ENCODE measurements at regions not wholly inside any gene's neighbourhood (a gene's known extent, or its start where the extent isn't known, plus 50 kb on each side); places are given as distances from the start of the nearest gene placed in this dataset.

- no peak for TF ChIP-seq CTCF (IDR thresholded peaks at IDR 0.05 in 2 of 3, conservative IDR thresholded peaks at IDR 0.05 in 1 of 3; ENCODE audit: borderline replicate concordance in 1 of 3, insufficient read depth in 1 of 3, low read depth in 2 of 3, low read length in 2 of 3)
- TF ChIP-seq EZH2phosphoT487 (IDR thresholded peaks at IDR 0.05; ENCODE audit: borderline replicate concordance): no peak
- TF ChIP-seq ZFX (IDR thresholded peaks at IDR 0.05): no peak
- no peak for TF ChIP-seq REST (IDR thresholded peaks at IDR 0.05; ENCODE audit: low read depth)
- TF ChIP-seq SP1 (IDR thresholded peaks at IDR 0.05; ENCODE audit: low read depth): no peak
- no peak for TF ChIP-seq CBX3 (IDR thresholded peaks at IDR 0.05; ENCODE audit: low read depth)
- TF ChIP-seq SRF (IDR thresholded peaks at IDR 0.05; ENCODE audit: low read depth): no peak
- no peak for TF ChIP-seq POLR2A (IDR thresholded peaks at IDR 0.05; ENCODE audit: borderline replicate concordance, extremely low read depth, insufficient read depth, insufficient read length)
- no peak for TF ChIP-seq EGR1 (IDR thresholded peaks at IDR 0.05; ENCODE audit: low read depth)
- no peak for TF ChIP-seq SIN3A (IDR thresholded peaks at IDR 0.05; ENCODE audit: low read depth)
- no peak for TF ChIP-seq ELF1 (IDR thresholded peaks at IDR 0.05; ENCODE audit: borderline replicate concordance, low read depth)
- intact Hi-C loops (cut with micrococcal nuclease): no loop called here
- Histone ChIP-seq H3K4me2 (ENCODE audit: low read length) (no peak overlapping the region), H3K4me3 (replicated peaks in 1 of 2; ENCODE audit: low read depth in 1 of 2, low read length in 2 of 2) (no peak overlapping the region), H4K20me1 (ENCODE audit: insufficient read depth) (no peaks in the 10 kb centered on the region), H2AFZ (ENCODE audit: low read depth, low read length, poor library complexity, severe bottlenecking) (no peak overlapping the region), H3K9ac (ENCODE audit: low read length) (no peak overlapping the region), H3K79me2 (ENCODE audit: insufficient read depth, low read length) (no peaks in the 10 kb centered on the region), H3K36me3 (ENCODE audit: control insufficient read depth in 1 of 2, insufficient read depth in 2 of 2, low read length in 2 of 2) (no peaks in the 10 kb centered on the region), H3K4me1 (ENCODE audit: control insufficient read depth in 1 of 2, insufficient read depth in 2 of 2, low read length in 2 of 2) (no peaks in the 10 kb centered on the region), H3K9me2 (ENCODE audit: insufficient read depth) (no peaks in the 10 kb centered on the region), H3K27me3 (ENCODE audit: insufficient read depth, low read length) (no peaks in the 10 kb centered on the region), H3K9me3 (ENCODE audit: control insufficient read depth in 1 of 2, insufficient read depth in 1 of 2, low read depth in 1 of 2, low read length in 2 of 2) (no peaks in the 10 kb centered on the region), H3K27ac (ENCODE audit: low read depth, low read length) (no peak overlapping the region)
- CTCF ChIA-PET: no interaction called here
- RAD21 ChIA-PET (ENCODE audit: low non-redundant PET in 1 of 2, low total read pairs in 2 of 2, uncharacterized antibody in 2 of 2, unreplicated experiment in 2 of 2): no interaction called here
- no peak for DNase-seq (ENCODE audit: low read depth, low spot score)
- ATAC-seq: no peak
- POLR2A ChIA-PET: no interaction called here
- BruUV-seq (replicated peaks): no TSS peak
Measured at GRCh38 chr13:84487752-84488151, 605.5 kb upstream of the SLITRK1 start.

Measured in HCT116 (cell line).